ENCODE measurements at regions not wholly inside any gene's neighbourhood (a gene's known extent, or its start where the extent isn't known, plus 50 kb on each side); places are given as distances from the start of the nearest gene placed in this dataset.

DNA sequence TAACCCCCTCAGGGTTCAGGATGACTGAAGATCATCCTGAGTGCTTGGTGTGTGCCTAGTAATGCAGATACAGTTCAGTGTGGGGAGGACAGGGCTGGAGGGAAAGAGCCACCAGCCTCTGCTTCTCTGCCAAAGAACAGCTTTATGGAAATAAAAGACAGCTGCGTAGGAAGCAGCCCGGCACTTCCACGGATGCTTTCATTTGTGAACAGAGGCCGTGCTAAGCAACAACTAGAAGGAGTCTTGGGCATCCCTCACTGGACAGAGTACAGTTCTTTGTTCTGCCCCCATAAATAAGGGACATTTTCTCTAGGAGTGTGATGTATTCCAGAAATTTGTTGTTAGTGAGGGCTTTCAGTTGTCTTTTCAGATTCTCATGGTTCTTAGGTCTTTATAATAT, 194.8 kb upstream of the RGMA start:
- TF ChIP-seq CTCF (conservative IDR thresholded peaks at IDR 0.05; ENCODE audit: low read depth, low read length) = no peak
- TF ChIP-seq ELK1 (IDR thresholded peaks at IDR 0.05; ENCODE audit: borderline replicate concordance, low read depth, low read length) = no peak
- TF ChIP-seq USF2 (IDR thresholded peaks at IDR 0.05; ENCODE audit: low read depth, low read length) = no peak
- TF ChIP-seq NFE2L2 (IDR thresholded peaks at IDR 0.05; ENCODE audit: low read depth, low read length) = no peak
- no peak for TF ChIP-seq POLR2A (IDR thresholded peaks at IDR 0.05; ENCODE audit: low read depth, low read length)
- no peak for TF ChIP-seq MXI1 (IDR thresholded peaks at IDR 0.05; ENCODE audit: borderline replicate concordance, low read depth, low read length)
- no peak for TF ChIP-seq RAD21 (IDR thresholded peaks at IDR 0.05; ENCODE audit: low read length)
- TF ChIP-seq MAZ (IDR thresholded peaks at IDR 0.05; ENCODE audit: borderline replicate concordance, low read depth, low read length) = no peak
